Sciatic nerve (tissue), 2 donors: ENCODE measurements at regions not wholly inside any gene's neighbourhood (a gene's known extent, or its start where the extent isn't known, plus 50 kb on each side); places are given as distances from the start of the nearest gene placed in this dataset.

Source experiments
- ATAC-seq: fragments of 200-7000 bp; cut with Tn5 transposase; one replicate; pipeline ENCODE4 v1.9.1; 2020; ENCODE audit warnings: mild to moderate bottlenecking, moderate library complexity
- DNase-seq: peaks from one replicate; pipeline ENCODE4 v3.0.0-alpha.2; 2020; ENCODE audit warnings: low spot score
- intact Hi-C: fragments of 100-400 bp; cut with DNase I; formaldehyde crosslinking; loops from one replicate; pipeline ENCODE4 v1.14.2; 2022
- donor health status: DM: no; HTN: no; CAD: no.
- donor health status: DM: no; HTN: no; CAD: no.

- intact Hi-C loops = no loop called here
- DNase-seq (no peak), ATAC-seq (peak; percentile 42)
Measured at GRCh38 chr7:69334701-69335100, 263.6 kb upstream of the AUTS2 start.

- DNase-seq (no peak), ATAC-seq (no peak)
- intact Hi-C loops = no loop called here
Measured at GRCh38 chr7:69335331-69335730, 262.9 kb upstream of the AUTS2 start.

DNA sequence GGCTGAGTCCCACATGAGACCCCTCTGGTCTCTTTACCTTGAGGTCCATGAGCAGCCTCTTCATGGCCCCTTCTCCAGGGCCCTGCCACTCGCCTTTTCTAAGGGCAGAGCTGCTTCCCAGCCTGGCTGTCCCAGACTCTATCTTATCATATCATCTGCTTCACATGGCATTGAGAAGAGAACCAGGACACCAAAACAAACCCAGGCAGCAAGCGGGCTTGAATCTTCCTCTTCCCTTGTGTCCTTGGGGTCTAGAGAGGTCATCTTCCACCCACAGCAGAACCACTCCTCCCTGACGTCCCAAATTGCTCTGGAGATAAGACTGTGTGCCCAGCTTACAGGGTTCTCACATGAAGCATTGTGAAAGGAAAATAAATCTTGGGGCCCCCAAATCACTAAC, 261.3 kb upstream of the AUTS2 start:
- ATAC-seq = no peak
- intact Hi-C loops = no loop called here
- no peak for DNase-seq

DNA sequence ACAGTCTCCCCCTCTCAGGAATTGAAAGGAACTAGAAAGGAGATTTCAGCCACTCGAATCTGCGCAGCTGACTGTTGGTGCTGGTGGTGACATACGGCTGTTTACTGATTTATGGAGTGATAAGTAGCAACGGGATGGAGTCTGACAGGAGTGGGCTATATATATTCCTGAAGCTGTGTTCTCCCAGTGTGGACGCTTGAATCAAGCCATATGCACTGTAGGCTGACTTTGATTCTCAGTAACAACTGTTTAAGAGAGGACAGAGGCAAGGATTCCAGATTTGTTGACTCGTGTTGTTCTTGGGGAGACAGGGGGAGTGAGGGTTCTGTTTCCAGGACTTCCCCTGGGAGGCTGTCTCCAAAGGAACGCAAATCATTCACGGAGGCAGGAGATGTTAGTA, 260.1 kb upstream of the AUTS2 start:
- DNase-seq = no peak
- intact Hi-C loops = no loop called here
- no peak for ATAC-seq

DNA sequence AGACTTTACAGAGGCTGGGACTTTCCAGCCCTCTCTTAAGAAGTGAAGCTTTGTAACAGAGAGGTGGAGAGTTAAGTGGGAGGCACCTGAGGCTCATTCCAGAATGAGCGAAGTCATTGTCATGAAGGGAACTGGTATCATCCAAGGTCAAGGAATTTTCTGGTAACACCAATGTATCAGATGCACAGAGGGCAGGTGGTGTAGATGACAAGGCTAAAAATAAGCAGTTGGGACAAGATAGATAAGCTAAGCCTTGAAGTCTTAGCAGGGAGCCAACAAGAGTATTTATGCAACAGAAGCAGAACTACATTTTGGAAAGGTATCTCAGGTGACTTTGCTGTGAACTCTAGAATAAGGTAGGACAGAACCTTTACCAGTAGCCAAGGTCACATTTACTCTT, 257.0 kb upstream of the AUTS2 start:
- intact Hi-C loops = no loop called here
- DNase-seq (no peak), ATAC-seq (no peak)

GRCh38 chr7:69342154-69342884, 256.0 kb upstream of the AUTS2 start:
- ATAC-seq (no peak), DNase-seq (no peak)
- intact Hi-C loops = no loop called here

DNA sequence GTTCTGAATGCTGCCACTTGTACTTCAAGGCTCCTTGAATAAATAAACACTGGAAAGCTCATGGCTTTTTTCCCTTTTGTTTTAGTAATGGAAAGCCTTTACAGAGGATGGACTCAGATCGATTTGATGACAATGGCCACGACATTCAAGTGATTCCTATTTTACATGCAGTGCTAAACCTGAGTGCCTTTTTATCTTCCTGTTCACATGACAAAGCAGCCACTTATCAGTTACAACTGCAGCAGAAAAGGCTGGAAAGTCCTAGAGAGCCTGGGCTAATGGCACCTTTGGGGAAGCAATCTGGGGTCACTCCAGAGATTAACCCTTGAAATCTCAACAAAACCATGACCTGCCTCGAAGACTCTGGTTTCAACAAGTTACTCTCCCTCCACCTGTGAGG, 249.0 kb upstream of the AUTS2 start:
- intact Hi-C loops = no loop called here
- DNase-seq (no peak), ATAC-seq (no peak)

- intact Hi-C loops = loop anchor here (5.0 kb wide), 1 partner anchor 1199 kb away; no protein-coding TSS in a partner anchor
- ATAC-seq = peak; percentile 79
- no peak for DNase-seq
Measured at GRCh38 chr7:69358163-69358821, 240.0 kb upstream of the AUTS2 start.

DNA sequence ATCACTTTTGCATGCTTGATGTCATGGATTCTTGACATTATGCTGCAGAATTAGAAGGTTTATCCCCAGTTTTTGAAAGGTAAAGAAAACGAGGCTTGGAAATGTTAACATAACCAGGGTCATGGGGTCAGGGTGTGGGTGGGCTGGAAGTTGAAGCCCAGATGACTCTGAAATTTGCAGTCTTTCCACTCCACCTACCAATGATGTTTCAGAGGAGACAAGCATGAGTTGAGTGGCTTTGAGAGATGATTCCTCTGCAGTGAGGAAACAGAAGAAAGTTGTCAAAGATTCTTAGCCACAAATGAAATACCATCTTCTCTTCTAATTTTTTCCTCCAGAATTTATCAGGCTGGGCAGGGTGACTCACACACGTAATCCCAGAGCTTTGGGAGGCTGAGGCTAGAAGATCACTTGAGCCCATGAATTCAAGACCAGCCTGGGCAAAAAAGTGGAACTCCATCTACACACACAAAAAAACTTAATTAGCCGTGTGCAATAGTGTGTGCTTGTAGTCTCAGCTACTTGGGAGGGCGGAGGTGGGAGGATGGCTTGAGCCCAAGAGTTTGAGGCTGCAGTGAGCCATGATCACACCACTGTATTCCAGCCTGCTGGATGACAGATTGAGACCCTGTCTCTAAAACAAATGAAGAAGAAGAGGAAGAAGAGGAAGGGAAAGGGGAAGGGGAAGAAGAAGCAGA, 239.1 kb upstream of the AUTS2 start:
- ATAC-seq (no peak), DNase-seq (no peak)
- intact Hi-C loops = loop anchor here (5.0 kb wide), 1 partner anchor 1198 kb away; no protein-coding TSS in a partner anchor

DNA sequence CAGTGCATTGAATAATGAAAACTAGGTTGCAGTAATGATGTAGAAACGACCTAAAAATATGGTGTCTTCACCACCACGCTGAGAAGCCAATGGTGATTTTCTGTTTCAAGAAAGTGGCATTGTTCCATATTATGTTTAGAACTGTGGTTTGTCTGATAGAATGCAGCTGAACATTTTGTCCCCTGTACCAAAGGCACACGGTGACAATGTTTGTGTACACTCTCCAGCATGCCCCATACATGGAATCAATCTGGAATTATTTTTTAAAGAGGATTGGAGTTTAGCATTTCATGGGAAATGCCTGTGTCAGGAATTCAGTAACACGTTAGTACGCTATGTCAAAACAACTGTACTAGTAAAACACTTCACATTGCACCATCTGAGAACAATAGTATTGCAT, 237.4 kb upstream of the AUTS2 start:
- ATAC-seq (no peak), DNase-seq (no peak)
- intact Hi-C loops = no loop called here

GRCh38 chr7:69363136-69363535, 235.1 kb upstream of the AUTS2 start:
- intact Hi-C loops = no loop called here
- ATAC-seq = no peak

GRCh38 chr7:69364813-69365643, 233.2 kb upstream of the AUTS2 start:
- DNase-seq (no peak), ATAC-seq (no peak)
- intact Hi-C loops = no loop called here

More at GRCh38 chr7:69363136-69363535, 235.1 kb upstream of the AUTS2 start:
- DNase-seq = no peak

DNA sequence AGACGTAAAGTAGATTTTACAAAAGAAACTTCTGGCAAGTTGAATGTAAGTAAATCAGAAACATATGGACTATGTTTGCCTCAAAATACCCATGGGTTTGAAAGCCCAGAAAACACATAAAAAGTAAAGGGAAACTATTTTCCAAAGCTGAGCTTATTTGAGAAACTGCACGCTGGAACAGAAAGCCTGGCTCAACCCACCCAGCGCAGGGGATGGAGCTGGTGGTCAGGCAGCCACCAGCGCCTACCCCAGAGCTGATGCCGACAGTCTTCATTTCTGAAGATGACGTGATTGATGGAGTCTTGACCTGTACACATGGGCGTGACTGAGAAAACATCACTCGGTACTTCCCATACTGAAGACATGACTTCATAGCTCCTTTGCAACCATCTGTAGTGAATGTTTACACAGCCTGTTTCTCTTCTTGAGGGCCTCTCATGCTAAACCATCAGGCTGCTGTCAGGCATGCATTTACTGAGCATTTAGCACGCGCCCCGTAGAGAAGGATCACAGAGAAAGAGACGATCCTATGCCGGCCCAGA, 232.6 kb upstream of the AUTS2 start:
- intact Hi-C loops = no loop called here
- ATAC-seq (peak; percentile 66), DNase-seq (no peak)

- intact Hi-C loops = no loop called here
- DNase-seq (no peak), ATAC-seq (no peak)
Measured at GRCh38 chr7:69367780-69368179, 230.5 kb upstream of the AUTS2 start.

- no peak for ATAC-seq
- intact Hi-C loops = no loop called here
- no peak for DNase-seq
Measured at GRCh38 chr7:69373171-69374043, 224.9 kb upstream of the AUTS2 start.

GRCh38 chr7:69374044-69374425, 224.2 kb upstream of the AUTS2 start:
- DNase-seq (no peak), ATAC-seq (no peak)
- intact Hi-C loops = no loop called here

DNA sequence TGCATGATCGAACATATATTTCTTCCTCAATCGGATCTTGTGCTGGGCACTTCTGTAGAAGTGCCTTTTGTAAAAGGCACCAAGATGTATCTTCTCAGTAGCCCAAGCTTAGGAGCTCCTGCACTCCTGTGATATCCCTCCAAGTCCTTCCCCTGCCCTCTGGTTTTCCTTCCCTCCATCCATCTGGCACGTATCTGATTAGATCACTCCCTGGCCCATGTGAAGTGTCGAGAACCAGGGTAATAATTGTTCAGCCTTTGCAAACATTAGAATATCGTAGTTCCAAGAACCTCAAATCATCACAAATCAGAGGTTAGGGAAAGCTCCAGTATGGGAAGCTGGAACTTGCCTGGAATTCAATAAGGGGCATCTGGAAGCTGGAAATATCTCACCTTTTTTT, 221.1 kb upstream of the AUTS2 start:
- no peak for ATAC-seq
- intact Hi-C loops = no loop called here
- no peak for DNase-seq

DNA sequence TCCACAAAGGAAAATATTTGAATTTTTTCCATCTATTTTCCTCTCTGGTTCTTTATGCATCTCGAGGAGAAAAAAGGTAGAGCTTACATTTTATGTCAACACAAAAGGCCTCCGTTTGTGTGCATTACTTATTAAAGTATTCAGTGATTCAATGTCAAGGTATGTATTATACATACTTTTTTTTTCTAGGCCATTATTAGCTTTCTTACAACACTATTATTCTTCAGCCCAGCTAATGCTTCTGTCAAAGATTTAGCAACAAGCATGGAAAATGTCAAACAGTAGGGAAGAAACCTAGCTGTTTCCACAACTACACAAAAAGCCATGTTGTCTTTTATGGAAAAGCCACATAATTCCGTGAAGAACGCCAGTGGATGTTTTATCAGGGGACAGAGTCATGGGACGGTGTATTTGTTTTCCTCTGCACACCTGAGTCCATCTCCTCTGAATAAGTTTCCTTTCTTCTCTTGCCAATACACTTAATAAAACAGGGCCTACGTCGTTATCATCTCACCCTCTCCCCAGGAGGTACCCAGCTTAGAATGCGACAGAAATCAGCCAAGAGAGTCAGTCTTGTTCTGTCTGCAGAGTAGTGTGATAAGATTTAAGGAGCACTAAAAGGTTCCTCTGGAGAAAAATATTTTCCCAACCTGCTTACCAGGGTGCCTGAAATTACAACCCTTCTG, 209.7 kb upstream of the AUTS2 start:
- DNase-seq (no peak), ATAC-seq (no peak)
- intact Hi-C loops = no loop called here
